ENCODE measurements at regions not wholly inside any gene's neighbourhood (a gene's known extent, or its start where the extent isn't known, plus 50 kb on each side); places are given as distances from the start of the nearest gene placed in this dataset.

GRCh38 chr11:64474680-64475079 is 81.1 kb upstream of the SLC22A11 start:
- TF ChIP-seq CTCF (conservative IDR thresholded peaks at IDR 0.05; ENCODE audit: low read length), result no peak
- no peak for TF ChIP-seq EZH2phosphoT487 (IDR thresholded peaks at IDR 0.05; ENCODE audit: borderline replicate concordance)
